GM18870 (cell line): ENCODE measurements at regions not wholly inside any gene's neighbourhood (a gene's known extent, or its start where the extent isn't known, plus 50 kb on each side); places are given as distances from the start of the nearest gene placed in this dataset.

Experiments used
- ATAC-seq: cut with Tn5 transposase; IDR thresholded peaks from one replicate; pipeline ENCODE4 v1.9.1; 2021; ENCODE audit warnings: moderate library complexity; ENCODE audit not compliant: unreplicated experiment

DNA sequence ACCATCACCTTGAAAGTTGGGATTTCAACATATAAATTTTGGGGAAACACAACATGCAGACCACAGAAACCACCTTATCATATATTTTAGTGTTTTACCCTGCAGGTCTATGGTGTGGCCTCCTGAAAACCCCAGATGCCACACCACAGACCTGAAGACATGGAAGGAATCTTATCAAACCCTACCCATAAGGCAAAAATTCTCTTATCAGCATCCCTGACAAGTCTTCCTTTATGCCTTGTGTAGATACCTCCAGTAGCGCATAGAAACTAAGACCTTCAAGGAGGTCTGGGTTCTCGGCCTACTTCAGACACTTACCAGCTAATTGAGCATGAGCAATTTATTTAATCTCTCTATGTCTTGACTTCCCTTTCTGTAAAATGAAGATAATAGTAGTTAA, 59.1 kb upstream of the SLC14A2 start:
- ATAC-seq = no peak

DNA sequence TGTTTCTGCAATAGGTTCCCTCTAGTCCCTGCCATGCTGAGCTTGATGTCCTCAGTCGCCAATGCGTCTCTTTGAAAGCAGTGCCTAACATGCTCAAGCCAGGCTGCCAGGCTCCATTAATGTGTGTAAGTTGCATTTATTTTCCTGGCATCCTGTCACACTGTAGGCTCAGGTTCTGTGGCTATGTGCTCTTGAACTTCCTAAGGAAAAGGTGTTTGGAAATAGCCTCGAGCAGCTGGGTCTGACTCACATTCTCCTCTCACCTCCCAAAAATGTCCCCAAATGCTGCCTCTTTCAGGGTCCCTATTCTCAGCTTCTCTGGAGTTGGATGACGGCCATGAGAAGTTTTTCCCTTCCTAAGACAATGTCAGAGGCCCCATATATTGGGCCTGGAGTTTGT, 58.0 kb upstream of the SLC14A2 start:
- no peak for ATAC-seq

DNA sequence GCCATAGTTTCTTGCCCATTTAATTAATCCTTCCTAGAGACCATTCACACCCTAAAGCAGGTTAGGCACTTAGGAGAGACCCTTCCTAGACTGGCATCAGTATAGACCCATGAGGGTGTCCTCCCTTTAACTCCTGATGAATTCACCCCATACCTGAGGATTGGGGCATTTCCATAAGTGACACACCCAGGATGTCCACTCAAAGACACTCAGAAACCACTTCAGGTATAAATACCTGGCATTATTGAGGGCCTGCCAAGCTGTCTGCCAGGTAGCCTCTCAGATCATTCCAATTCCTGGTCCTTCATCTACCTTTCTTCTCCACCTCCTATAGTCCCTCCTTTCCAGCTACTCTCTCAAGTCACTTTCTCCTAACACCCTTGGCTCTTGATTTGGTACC, 57.5 kb upstream of the SLC14A2 start:
- no peak for ATAC-seq

DNA sequence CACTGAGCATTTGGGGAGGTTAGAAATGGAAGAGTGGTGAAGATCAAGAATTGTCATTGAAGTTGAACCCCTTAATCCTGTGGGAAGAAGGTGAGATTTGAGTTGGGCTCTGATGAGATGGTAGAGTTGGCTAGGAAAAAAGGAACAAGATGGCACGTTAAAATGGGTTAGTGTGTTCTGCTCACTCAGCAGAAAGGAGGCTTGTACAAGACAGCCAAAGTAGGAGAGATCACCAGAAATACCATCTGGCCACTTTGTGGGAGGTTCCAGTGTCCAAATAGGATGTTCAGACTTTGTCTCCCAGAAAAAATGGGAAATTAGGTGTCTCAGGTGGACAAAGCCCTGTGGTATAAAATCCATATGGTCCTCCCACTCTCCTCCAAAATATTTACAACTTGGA, 56.0 kb upstream of the SLC14A2 start:
- ATAC-seq = no peak

DNA sequence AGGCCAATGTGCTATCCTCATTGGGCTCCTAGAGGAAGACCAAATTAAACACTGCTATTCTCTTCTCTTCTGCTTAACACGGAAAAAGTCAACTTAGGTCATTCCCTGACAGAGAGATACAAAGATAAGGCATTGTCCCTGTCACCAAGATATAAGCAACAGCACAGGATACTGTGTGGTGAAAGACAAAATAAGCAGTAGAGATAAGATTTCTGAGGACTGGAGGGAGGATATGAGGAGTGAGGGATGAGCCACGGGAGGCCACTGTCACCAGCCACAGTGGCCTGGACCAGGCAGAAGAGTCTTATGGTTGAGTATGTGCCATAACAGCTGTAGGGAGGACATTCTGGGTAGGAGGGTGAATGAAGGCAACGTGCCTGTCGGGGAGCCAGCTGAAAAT, 54.4 kb upstream of the SLC14A2 start:
- ATAC-seq = no peak

DNA sequence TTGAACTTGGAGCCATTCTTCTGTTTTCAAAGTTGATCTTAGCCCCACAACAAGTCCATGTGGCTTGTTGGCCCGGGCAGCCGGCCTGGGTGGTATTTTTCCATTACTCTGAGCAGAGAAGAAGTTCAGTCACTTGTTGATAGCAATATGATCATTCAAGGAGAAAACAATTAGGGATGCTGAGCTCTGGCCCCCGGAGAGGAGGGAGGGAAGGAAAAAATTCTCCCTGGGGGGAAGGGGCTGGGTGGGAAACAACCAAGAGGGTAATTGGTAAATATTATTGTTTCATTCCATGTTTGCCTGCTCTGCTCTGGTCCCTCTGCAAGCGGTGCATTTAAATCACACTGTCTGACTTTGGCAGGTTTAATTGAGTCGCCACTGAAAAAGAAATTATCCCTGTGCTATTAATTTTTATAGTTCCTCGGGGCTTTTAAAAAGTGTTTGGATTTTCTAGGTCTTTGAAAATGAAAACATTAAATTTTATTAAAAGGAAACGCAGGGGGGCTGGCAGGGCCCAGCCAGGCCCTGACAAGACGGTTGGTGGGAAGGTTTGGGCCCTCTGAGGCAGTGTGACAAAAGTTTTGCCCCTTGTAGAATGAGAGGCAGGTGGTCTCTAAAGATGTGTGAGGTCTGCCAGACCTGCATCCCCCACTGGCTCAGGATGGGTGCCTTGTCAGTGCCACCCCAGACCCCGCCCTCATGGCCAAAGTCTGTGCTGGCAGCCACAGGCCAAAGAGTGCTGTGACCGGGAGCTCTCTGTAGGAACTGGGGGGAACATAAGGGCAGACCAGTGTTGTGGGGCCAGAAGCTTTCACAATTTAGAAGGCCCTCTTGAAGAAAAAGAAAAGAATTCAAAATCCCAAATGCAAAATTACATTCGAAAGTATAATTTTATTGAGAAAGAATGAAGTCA, 52.5 kb upstream of the SLC14A2 start:
- no peak for ATAC-seq

DNA sequence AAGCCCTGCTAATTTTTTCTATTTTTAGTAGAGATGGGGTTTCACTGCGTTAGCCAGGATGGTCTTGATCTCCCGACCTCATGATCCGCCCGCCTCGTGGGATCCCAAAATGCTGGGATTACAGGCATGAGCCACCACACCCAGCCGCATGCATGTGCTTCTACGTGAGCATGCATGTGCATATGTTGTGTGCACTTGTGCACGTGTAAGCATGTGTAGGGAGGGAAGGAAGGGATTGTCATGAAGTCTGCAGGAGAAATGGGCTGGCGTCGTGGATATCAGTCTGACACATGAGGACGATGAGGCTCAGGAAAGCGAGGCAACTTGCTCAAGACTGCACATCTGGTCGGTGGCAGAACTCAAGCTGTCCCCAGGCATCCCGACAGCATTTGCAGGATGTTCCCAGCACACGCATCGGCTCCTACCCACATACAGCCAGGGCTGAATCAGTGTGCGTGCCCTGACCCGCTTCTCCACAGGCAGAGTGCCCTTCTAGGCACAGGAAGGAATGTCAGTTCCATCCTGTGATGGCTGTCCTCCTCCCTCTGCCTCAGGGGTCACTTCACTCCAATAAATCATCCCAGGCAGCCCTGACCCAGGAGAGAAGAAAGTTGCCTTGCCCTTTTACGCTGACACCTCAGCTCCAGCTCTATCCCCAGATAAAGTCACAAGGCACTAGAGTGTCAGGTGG, 49.9 kb upstream of the SLC14A2 start:
- ATAC-seq = no peak
